ENCODE measurements at regions not wholly inside any gene's neighbourhood (a gene's known extent, or its start where the extent isn't known, plus 50 kb on each side); places are given as distances from the start of the nearest gene placed in this dataset.
"Not testable (repeated sequence)": the region's sequence is repeated elsewhere in the genome, so short reads cannot be mapped to it uniquely, and the experiment has no call there.

DNA sequence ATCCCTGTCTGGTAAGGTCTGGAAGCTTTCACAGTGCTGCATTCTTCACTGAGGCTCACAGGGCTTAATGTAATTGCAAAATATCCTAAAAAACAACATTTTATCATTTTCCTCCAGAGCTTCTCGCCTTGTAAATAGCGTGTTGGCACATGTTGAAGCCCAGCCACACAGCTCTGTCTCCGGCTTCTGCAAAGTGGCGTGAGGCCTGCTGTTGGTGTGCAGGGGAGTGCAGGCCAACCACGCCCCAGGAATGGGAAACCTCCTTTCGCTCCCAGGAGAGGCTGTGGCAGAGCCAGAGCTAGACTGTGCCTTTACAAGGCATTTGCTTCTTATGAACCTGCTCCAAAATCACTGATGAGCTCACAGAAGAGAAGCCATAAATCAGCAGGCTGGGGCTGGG, 248.2 kb upstream of the MAF start:
- in situ Hi-C loops (cut with MboI; ENCODE audit: low pct_unique_long_range_greater_than_20kb, low sequenced_read_pairs) = no loop called here
- no peak for DNase-seq

DNA sequence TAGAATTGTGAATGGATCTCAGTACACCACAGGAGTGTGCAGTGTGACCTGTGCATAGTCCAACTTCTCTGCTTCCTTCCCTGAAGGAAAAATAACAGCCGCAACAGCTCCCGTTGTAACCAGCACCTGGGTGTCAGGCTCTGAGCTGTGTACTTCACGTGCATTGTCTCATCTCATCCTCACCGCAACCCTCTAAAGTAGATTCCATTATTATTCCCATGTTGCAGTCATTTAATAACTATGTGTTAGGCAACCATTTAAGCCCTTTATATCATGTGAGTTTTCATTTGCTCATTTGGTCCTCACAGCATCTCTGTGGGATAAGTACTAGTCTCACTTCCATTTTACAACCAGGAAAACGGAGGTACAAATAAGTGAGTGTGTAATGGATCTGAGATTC, 247.0 kb upstream of the MAF start:
- DNase-seq = no peak
- in situ Hi-C loops (cut with MboI; ENCODE audit: low pct_unique_long_range_greater_than_20kb, low sequenced_read_pairs) = no loop called here

DNA sequence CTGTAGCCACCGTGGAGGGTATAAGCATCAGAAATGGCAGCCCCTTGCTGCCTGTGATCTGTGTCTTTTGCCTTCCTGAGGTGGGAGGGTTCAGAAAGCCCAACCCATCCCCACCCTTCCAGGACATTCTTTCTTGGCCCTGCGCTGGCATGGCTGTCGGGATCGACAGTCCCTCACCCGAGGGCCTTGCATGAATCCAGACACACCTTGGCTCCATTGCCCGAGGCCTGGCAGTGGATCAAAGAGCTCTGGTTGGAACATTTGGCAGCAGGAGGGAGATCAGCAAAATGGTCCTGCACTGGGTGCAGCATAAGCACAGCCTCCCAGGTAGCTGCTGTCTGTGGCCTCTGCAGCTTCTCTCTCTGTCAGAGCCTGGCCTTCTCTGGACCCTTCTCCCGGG, 246.6 kb upstream of the MAF start:
- DNase-seq = no peak
- in situ Hi-C loops (cut with MboI; ENCODE audit: low pct_unique_long_range_greater_than_20kb, low sequenced_read_pairs) = no loop called here

DNA sequence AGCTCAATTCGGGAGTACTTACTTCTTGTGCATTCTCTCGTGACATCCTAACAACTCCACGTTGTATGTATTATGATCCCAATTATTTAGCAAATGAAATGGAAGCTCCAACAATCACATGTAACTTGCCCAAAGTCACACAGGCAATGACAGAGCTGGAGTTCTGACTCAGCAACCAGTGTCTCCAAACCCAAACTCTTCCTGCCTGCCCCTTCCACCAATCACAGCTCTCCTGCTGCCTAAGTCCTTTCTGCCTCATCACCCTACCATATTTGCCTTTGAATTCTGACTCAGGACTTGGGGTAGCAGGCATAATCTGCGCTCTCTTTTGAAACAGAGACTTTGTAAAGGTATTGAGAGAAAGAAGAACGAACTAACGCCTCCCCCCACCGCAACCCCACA, 245.2 kb upstream of the MAF start:
- no peak for DNase-seq
- in situ Hi-C loops (cut with MboI; ENCODE audit: low pct_unique_long_range_greater_than_20kb, low sequenced_read_pairs) = no loop called here

DNA sequence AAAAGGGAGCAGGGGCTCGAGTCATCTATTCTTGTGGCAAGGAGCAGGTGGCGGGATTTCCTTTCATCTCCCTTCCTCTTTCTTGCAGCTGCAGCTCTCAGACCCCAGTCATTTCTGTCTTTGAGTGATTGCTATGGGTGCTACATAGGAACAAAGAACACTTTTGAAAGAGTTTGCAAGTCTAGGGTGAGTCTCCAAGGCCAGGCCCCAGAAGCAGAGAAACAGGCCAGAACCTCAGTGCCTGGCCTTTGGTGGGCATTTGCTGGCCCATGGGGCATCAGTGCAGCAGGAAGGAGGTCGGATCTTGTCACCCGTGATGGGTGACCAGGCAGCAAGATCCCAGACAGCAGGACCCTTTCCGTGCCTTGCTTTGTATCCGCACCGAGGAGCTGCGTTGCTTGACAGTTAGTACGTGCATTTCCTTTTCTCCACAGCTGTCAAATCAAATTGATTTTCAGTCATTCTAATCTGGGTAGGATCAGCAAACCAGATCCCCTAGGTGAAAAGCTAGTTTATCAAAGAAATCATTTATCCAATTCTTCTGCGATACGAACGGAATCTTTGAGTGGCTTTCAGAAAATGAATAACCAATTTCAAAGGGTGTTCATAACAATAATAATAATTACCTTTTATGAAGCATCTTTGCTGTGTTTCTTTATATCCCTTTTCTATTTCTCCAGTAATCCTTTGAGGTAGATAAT, 244.6 kb upstream of the MAF start:
- DNase-seq = no peak
- in situ Hi-C loops (cut with MboI; ENCODE audit: low pct_unique_long_range_greater_than_20kb, low sequenced_read_pairs) = no loop called here

DNA sequence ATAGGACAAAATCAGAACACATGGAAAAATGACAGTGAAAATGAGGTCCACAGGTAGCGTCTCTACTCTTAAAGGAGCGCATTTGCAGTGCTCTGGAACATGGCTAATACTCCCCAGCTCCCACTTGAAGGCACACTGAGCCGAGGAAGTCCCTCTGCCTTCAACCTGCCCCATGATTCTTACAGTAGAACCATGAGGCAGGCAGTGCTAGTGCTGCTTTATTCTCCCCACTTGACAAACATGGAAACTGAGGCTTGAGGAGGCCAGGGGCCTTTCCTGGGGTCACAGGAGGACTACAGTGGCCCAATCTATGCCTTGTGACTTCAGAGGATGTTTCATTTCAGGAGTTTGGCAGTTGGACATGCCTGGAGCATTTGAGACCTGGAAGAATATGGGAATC, 244.1 kb upstream of the MAF start:
- in situ Hi-C loops (cut with MboI; ENCODE audit: low pct_unique_long_range_greater_than_20kb, low sequenced_read_pairs) = no loop called here
- no peak for DNase-seq

DNA sequence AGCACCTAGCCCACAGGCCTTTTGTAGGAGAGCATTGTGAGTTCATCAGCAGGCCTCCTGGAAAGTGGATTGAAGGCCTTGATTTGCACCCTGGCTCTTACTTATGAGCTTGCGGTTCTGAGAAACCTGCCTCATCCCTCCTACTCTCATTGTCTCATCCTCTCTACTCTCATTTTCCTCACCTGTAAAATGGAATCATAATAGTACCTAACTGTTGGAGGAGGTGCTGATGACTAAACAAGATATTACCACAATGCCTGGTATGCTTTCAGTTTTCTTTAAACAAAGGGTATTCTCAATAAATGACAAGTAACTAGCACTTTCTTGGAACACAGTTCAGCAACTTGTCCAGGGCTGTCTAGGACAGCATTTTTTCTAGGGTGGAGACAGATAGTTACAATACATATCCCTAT, 243.1 kb upstream of the MAF start:
- no peak for DNase-seq
- in situ Hi-C loops (cut with MboI; ENCODE audit: low pct_unique_long_range_greater_than_20kb, low sequenced_read_pairs) = no loop called here

DNA sequence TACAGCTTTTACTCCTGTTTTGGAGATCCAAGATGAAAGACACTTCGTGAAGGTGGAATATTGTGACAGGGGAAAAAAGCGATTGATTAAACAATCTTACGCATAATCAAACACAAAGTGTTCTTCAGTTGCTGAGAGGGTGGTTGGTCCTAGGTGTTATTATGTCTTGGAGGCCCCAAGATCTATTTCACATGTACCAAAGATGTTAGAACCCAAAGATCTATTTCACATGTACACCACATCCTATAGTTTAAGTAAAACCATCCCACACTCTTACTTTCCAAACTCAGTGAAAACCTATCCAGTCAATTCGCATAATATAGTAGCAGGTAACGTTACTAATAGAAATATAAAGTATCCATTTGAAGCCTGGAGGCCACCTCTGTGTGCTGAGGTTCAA, 242.6 kb upstream of the MAF start:
- no peak for DNase-seq
- in situ Hi-C loops (cut with MboI; ENCODE audit: low pct_unique_long_range_greater_than_20kb, low sequenced_read_pairs) = no loop called here

DNA sequence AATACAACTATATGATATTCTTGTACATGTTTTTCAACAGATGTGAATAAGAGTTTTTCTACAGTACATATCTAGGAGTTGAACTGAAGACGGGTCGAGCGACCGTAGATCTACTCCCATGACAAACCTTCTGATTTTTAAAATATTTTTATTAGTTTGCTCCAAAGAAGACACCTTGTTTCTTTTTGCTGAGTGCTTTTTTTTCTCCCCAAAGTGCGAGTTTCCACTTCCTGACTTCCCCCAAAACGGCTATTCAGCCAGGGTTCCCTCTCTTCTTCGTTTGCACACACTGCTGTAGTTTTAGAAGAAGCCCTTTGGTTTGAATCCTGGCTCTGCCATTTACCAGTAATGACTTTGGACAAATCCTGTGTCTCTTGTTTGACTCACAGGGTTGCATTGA, 241.7 kb upstream of the MAF start:
- in situ Hi-C loops (cut with MboI; ENCODE audit: low pct_unique_long_range_greater_than_20kb, low sequenced_read_pairs) = no loop called here
- no peak for DNase-seq

DNA sequence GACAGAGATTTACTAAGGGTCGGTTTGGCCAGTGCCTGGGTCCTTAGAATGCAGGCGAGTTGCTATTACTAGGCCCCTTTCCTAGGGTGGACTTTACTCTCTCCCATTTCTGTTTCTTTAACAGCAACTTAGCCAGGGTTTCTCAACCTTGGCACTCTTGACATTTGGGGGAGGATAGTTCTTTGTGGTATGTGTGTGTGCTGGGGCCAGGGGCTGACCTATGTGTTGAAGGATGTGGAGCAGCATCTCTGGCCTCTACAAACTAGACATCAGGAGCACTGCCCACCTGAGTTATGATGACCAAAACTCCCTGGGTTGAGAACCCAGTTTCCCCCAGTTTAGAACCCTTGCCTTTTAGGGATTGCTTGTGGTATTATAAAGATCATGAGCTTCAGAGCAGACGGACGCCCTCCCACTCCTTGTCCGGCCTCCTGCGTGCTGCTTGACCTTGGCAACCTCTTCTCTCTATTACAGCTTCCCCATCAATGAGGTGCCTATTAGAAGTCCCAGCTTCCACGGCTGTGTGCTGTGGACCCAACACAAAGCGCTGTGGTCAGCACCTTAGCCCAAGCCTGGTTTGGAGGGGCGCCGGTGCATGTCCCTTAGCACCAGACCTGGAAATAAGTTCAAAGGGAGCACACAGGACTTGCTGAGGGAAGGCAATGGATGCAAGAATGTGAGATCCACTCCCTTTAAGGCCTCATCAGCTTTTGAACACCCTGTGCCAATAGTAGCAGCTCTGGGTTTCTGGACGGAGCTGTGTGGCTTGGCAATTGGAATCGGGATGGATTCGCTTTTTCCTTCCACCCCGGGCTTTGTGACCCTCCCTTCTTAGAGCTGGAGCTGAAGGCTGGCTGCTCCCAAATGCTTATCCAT, 239.2 kb upstream of the MAF start:
- in situ Hi-C loops (cut with MboI; ENCODE audit: low pct_unique_long_range_greater_than_20kb, low sequenced_read_pairs) = no loop called here

DNA sequence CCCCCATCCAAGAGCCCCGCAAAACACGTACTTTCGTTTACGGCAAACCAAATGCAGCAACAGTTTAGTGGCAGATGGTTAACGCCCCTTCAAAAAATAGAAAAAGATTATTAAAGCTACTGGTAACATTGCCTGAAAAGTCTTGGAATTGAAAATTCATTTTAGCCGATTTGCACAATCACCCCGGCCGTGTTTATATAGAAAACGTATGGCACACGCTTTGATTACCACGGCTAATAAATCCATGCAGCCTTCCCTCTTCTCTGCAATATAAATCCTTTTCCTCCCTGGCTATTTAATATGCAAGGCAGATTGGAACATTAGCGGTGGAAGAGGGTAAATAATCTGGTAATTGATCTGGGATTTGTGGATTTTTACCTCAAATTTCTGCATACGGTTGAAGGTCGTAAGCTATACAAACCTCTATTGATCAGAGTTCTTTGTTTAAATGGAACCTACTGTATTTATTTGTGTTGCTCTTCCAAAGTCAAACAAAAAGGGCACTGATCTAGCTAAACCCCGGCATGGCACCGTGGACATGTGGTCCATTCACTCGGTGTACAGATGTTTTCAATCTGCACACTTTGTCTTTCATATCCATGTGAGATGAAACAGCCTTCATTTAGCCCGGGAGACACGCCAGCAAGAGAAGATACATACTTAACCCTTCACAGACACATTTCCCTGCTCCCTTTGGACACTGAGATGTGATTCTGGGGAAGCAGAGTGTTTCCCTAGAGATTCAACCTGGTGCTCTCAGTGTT, 238.1 kb upstream of the MAF start:
- in situ Hi-C loops (cut with MboI; ENCODE audit: low pct_unique_long_range_greater_than_20kb, low sequenced_read_pairs) = no loop called here

More for the DNA sequence above, 239.2 kb upstream of the MAF start:
- DNase-seq = no peak

DNA sequence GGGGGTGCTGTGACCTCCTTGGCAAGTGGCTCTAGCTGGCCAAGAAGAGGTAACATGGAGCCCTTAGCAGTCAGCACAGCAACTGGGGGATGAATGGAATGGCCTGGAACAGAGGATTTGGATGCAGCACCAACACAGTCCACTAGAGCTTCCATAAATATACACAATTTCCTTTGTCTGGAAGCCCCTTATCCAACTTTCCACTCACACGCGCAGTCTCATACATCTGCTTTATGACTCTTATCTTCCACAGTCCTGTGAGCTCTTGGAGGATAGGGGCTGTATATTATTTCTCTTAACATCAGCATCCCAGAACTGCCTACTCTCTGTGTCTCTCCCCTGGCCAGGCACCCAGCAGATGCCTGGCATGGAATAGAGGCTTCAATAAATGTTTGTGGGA, 235.6 kb upstream of the MAF start:
- in situ Hi-C loops (cut with MboI; ENCODE audit: low pct_unique_long_range_greater_than_20kb, low sequenced_read_pairs) = no loop called here
- DNase-seq = no peak

More for the DNA sequence above, 238.1 kb upstream of the MAF start:
- DNase-seq = no peak

DNA sequence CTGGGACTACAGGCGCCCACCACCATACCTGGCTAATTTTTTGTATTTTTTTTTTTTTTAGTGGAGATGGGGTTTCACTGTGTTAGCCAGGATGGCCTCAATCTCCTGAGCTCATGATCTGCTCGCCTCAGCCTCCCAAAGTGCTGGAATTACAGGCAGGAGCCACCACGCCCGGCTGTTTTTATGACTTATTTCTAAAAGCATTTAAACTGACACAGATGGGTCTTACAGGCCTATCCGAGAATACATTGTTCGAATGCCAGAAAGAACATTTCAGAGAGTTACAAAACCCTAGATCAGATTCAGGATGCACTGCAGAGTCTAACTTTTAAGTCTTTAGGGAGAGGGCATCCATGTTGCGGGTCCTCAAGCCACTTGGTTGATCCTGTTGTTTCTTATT, 234.7 kb upstream of the MAF start:
- DNase-seq = no peak
- in situ Hi-C loops (cut with MboI; ENCODE audit: low pct_unique_long_range_greater_than_20kb, low sequenced_read_pairs) = no loop called here

DNA sequence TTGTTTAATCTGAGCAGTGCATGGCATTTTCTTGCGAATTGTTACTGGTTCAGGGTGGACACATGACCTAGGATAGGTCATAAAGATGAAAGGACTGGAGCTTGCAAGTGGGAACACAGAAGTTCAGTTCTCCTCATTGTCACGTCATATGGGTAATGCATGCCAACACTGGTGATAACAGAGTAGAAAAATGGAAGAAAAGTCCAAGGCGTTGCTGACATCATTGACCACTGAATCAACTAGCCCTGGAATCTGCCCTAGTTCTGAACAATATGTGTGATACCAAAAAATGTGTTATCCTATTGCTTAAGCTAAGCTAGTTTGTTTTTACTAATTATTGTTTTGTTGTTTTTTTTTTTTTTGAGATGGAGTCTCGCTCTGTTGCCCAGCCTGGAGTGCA, 234.2 kb upstream of the MAF start:
- in situ Hi-C loops (cut with MboI; ENCODE audit: low pct_unique_long_range_greater_than_20kb, low sequenced_read_pairs) = no loop called here
- DNase-seq = no peak

DNA sequence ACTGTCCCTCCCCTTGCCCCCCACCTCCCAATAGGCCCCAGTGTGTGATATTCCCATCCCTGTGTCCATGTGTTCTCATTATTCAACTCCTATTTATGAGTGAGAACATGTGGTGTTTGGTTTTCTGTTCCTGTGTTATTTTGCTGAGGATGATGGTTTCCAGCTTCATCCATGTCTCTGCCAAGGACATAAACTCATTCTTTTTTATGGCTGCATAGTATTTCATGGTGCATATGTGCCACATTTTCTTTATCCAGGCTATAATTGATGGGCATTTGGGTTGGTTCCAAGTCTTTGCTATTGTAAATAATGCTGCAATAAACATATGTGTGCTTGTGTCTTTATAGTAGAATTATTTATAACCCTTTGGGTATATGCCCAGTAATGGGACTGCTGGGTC, 233.5 kb upstream of the MAF start:
- in situ Hi-C loops (cut with MboI; ENCODE audit: low pct_unique_long_range_greater_than_20kb, low sequenced_read_pairs); DNase-seq: not testable (repeated sequence)

DNA sequence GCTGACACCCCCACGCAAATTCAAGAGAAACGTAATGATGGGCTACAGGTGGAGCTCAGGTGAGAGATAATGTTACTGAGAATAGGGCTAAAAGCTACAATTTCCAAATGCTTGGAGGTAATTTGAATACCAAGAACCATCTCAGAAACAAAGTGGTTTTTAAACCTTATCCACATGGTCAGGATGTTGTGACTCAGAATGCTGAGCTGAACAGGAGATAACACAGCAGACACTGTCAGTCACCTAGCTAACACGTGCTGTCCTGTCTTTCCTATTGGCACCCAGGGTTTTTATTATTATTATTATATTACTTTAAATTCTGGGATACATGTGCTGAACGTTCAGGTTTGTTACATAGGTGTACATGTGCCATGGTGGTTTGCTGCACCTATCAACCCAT, 233.0 kb upstream of the MAF start:
- no peak for DNase-seq
- in situ Hi-C loops (cut with MboI; ENCODE audit: low pct_unique_long_range_greater_than_20kb, low sequenced_read_pairs) = no loop called here

DNA sequence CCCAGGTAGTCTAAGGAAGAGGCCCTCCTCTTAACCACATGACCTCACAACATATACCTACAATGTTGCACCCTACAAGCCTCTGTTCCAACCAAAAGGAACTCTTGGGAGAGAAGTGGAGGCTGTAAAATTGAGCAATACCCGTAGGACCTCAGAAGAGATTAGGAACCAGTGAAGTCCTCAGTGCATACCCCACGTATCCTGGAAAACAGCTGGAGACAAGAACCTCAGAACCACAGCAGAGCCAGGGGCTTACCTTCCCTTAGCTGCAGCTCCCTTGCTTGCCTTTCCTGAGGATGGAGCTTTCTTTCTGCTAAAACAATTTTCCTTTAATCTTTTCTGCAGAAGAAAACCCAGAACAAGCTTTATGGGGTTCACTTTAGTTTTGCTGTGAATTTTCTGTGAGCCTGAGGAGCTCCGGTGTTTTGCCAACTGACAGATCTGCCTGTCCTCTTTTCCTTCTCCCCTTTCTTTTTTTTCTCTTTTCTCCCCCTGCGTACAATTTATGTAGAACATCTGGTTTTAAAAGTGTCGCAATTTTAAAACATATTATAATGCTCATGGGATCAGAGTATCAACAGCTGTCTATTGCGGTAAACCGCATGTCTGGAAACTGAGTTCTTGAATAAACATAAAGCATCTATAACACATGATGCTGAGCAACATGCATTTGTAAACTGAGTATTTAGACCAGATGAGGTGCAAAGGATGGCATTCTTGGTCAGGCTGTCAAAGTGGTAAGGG, 226.4 kb upstream of the MAF start:
- in situ Hi-C loops (cut with MboI; ENCODE audit: low pct_unique_long_range_greater_than_20kb, low sequenced_read_pairs) = no loop called here
- no peak for DNase-seq

DNA sequence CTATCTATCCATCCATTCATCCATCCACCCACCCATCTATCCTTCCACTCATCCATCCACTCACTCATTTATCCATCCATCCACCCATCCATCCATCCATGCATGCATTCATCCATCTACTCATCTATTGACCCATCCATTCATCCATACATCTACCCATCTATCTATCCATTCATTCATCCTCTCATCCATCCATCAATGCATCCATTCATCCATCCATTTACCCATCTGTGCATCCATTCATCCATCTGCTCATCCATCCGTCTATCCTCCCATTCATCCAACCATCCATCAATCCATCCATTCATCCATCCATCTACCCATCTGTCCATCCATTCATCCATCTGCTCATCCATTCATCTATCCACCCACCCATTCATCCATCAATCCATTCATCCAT, 224.5 kb upstream of the MAF start:
- no peak for DNase-seq

DNA sequence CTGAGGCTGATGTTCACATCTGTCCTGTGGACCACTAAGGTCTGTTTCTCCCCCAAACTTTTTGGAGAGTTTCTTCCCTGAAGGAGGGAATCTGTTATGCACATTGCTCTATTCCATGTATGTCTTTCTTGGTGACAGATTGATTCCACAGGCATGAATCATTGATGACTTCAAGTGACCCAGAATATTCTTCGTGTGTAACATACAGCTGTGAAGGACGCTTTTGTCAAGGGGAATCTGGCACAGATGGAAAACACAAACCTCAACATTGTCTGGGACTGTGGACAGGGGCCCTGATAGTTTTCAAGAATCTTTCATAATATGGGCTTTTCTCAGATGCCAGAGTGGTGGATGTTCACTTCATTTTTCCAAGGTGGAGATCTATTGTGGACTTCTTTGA, 223.1 kb upstream of the MAF start:
- in situ Hi-C loops (cut with MboI; ENCODE audit: low pct_unique_long_range_greater_than_20kb, low sequenced_read_pairs) = no loop called here

More for the DNA sequence above, 224.5 kb upstream of the MAF start:
- in situ Hi-C loops (cut with MboI; ENCODE audit: low pct_unique_long_range_greater_than_20kb, low sequenced_read_pairs) = no loop called here

More for the DNA sequence above, 223.1 kb upstream of the MAF start:
- no peak for DNase-seq
